ENCODE measurements at regions not wholly inside any gene's neighbourhood (a gene's known extent, or its start where the extent isn't known, plus 50 kb on each side); places are given as distances from the start of the nearest gene placed in this dataset.

GRCh38 chr12:28802706-28803438, 346.2 kb upstream of the FAR2 start:
- Histone ChIP-seq H3F3A (ENCODE audit: insufficient read depth, low read length, poor library complexity, severe bottlenecking) (no peaks in the 10 kb centered on the region), H3K36me3 (ENCODE audit: insufficient read depth, low read length) (no peaks in the 10 kb centered on the region), H3K27ac (ENCODE audit: low read length) (no peak overlapping the region), H2AFZ (ENCODE audit: low read depth, low read length) (no peak overlapping the region), H3K9ac (ENCODE audit: low read length) (no peak overlapping the region), H3K4me3 (ENCODE audit: low read length) (no peak overlapping the region), H3K9me3 (ENCODE audit: low read length) (no peaks in the 10 kb centered on the region), H3K9me2 (ENCODE audit: insufficient read depth, low read length) (no peaks in the 10 kb centered on the region), H3K79me2 (replicated peaks; ENCODE audit: insufficient read depth, low read length) (no peaks in the 10 kb centered on the region), H4K20me1 (ENCODE audit: insufficient read depth) (no peaks in the 10 kb centered on the region), H3K4me2 (ENCODE audit: low read length) (no peak overlapping the region), H3K27me3 (ENCODE audit: insufficient read depth, low read depth, low read length) (no peaks in the 10 kb centered on the region)
- no peak for TF ChIP-seq EP300 (conservative IDR thresholded peaks at IDR 0.05; ENCODE audit: poor library complexity, severe bottlenecking)
- no peak for TF ChIP-seq POLR2AphosphoS5 (IDR thresholded peaks at IDR 0.05)
- no peak for TF ChIP-seq RAD21 (conservative IDR thresholded peaks at IDR 0.05)
- no peak for TF ChIP-seq CTCF (IDR thresholded peaks at IDR 0.05; ENCODE audit: poor library complexity, severe bottlenecking)
- TF ChIP-seq TAF1 (IDR thresholded peaks at IDR 0.05; ENCODE audit: low read depth) = no peak

GRCh38 chr12:28807535-28807934, 341.5 kb upstream of the FAR2 start:
- Histone ChIP-seq H4K20me1 (ENCODE audit: insufficient read depth) (no peaks in the 10 kb centered on the region), H3K9me2 (ENCODE audit: insufficient read depth, low read length) (no peaks in the 10 kb centered on the region), H3K27me3 (ENCODE audit: insufficient read depth, low read depth, low read length) (no peaks in the 10 kb centered on the region), H2AFZ (ENCODE audit: low read depth, low read length) (no peak overlapping the region), H3K9me3 (ENCODE audit: low read length) (no peaks in the 10 kb centered on the region), H3K36me3 (ENCODE audit: insufficient read depth, low read length) (no peaks in the 10 kb centered on the region), H3F3A (ENCODE audit: insufficient read depth, low read length, poor library complexity, severe bottlenecking) (no peaks in the 10 kb centered on the region), H3K79me2 (replicated peaks; ENCODE audit: insufficient read depth, low read length) (no peaks in the 10 kb centered on the region), H3K27ac (ENCODE audit: low read length) (no peak overlapping the region), H3K4me2 (ENCODE audit: low read length) (no peak overlapping the region), H3K9ac (ENCODE audit: low read length) (no peak overlapping the region), H3K4me3 (ENCODE audit: low read length) (no peak overlapping the region)
- TF ChIP-seq SMC3 (conservative IDR thresholded peaks at IDR 0.05; ENCODE audit: poor library complexity) = no peak
- TF ChIP-seq EZH2 (IDR thresholded peaks at IDR 0.05; ENCODE audit: borderline replicate concordance, insufficient read depth, low read length, poor library complexity, severe bottlenecking) = no peak
- TF ChIP-seq EP300 (conservative IDR thresholded peaks at IDR 0.05; ENCODE audit: poor library complexity, severe bottlenecking) = no peak
- no peak for TF ChIP-seq MXI1 (conservative IDR thresholded peaks at IDR 0.05; ENCODE audit: poor library complexity, severe bottlenecking)
- no peak for TF ChIP-seq REST (IDR thresholded peaks at IDR 0.05; ENCODE audit: borderline replicate concordance)
- TF ChIP-seq CTCF (IDR thresholded peaks at IDR 0.05; ENCODE audit: poor library complexity, severe bottlenecking) = no peak
- TF ChIP-seq POLR2AphosphoS5 (IDR thresholded peaks at IDR 0.05) = no peak
- TF ChIP-seq TAF1 (IDR thresholded peaks at IDR 0.05; ENCODE audit: low read depth) = no peak
- TF ChIP-seq RAD21 (conservative IDR thresholded peaks at IDR 0.05) = no peak
